HG03060 (cell line): ENCODE measurements at regions not wholly inside any gene's neighbourhood (a gene's known extent, or its start where the extent isn't known, plus 50 kb on each side); places are given as distances from the start of the nearest gene placed in this dataset.
"Not testable (repeated sequence)": the region's sequence is repeated elsewhere in the genome, so short reads cannot be mapped to it uniquely, and the experiment has no call there.

Experiments used
- ATAC-seq: cut with Tn5 transposase; IDR thresholded peaks from one replicate; pipeline ENCODE4 v1.9.1; 2021; ENCODE audit warnings: low read depth, moderate number of reproducible peaks; ENCODE audit not compliant: unreplicated experiment

DNA sequence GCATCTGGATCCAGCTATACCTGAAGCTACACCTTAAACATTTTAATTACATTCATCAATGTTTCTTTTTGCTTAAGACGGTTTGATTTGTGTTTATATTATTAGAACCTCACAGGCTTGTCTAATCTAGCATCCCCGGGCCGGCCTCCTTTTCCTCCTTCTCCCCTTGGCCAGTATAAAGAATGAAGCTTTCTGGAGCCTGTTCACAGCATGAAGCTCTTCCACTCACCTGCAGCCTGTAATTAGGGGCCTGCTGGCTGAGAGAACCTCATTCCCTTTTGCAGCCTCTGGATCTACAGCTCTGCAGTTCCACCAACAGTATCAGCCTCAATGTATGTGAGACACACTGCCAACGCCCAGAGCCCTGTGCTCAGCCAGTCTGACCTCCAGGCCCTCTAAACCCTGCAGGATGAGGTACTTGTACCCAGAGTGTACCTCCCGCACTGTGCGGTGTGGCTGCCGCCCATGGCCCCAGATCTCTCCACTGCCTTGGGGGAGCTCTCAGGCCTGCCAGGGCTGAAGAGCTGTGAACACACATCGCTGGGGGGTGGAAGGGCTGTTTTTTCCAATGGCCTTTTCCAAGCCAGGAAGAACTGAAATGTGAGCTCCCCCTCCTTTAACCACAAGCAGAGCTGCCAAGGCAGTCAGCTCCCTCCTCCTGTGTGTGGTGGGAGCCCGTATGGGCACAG is 114.7 kb upstream of the ALDH1A3 start:
- no peak for ATAC-seq

DNA sequence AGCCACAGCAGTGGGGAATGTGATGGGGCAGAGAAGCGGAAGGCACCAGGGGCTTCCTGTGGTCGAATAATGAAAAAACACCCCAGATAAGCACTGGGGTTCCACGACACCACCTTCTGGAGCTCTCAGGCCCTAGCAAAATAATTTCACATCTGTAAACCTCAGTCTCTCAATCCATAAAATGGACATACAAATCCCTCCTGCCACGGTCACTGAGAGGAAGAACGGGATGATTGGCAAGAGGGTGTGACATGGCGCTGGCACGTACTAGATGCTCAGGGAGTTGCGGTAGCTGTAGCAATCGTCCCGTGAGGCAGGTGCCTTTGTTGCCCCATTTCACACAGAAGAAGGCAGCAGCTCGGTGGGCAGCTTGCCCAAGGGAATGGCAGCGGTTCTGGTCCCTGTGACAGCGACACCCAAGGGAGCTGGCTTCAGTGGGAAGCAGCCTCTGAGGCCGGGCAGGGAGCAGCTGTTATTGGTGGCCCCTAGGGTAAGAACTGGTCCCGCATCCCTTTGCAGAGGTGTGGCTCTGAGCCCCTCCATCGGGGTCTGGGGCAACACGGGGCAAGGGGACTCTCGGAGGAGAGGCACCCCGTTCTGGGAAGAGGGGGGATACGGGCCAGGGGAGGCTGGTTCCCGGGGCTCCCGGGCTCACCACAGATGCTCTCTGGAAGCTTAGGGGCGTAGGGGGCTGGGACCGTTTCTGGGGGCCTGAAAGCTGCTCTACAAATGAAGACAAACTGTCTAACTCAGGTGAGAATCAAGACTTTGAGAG is 114.0 kb upstream of the ALDH1A3 start:
- no peak for ATAC-seq

DNA sequence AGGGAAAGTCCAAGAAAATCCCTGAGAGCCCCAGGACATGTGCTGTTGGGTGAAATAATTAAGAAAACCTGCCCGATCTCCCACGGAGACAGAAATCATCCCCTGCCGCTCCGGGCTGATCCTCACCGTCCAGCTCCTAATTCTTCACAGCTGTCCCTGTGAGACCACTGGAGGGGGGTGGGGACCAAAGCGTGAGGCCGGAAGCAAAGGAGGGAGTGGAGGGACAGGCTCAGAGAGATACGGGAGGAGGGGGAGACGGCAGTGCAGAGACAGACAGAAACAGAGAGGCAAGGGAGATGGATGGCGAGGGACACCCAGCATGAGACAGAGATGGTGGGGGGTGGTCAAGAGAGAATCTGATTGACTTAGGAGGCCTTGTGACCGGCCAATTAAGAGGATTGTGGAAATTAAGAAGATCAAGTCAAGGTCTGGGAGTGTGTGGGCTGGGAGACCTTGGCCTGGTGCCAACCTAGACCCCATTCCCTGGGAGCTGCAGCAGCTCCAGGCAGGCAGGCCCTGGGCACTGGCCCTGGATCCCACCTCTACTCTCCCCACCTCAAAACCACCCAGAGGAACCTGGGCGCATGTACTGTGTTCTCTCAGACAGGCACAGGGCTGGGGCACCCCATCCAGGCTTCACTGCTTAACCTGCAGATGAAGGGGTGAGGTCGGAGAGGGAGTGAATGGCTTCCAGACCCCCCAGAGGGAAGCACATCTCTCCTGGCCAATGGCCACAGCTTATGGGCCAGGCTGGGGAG is 113.2 kb upstream of the ALDH1A3 start:
- ATAC-seq, result no peak

DNA sequence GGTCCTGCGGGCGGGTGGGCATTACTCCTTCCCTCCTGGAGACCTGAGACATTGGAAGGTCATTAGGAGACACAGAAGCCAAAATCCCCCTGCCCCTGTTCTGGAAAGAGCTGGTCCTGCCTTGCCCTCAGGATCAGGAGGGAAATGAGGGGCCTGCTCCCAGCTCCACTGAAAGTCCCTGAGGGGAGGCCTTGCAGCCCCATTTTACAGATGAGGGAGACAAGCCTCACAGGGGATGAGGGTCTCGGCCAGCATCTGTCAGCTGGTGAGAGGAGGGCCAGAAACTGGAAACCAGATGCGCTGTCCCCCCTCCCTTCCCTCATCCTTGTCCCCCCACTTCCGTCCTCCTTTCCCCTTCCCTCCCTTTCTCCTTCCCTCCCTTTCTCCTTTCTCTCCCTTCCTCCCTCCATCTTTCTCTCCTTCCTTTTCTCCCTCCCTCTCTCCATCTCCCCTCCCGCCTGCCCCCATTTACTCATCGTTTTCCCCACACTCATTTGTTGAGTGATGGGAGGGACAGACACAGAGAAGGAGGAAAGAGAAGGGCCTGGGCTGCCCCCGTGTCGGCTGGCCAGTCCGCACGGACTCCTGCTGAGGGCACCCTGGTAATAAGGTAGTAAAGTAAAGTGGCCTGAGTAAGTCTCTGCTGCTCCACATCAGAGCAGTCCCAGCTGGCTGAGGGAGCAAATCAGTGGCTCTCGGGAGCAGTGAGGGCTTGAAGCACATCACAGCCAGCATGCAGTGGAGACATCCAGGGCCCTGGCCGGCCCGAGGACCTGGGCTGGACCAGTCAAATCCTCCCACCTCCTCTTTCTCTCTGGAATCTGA is 112.4 kb upstream of the ALDH1A3 start:
- ATAC-seq, result no peak

DNA sequence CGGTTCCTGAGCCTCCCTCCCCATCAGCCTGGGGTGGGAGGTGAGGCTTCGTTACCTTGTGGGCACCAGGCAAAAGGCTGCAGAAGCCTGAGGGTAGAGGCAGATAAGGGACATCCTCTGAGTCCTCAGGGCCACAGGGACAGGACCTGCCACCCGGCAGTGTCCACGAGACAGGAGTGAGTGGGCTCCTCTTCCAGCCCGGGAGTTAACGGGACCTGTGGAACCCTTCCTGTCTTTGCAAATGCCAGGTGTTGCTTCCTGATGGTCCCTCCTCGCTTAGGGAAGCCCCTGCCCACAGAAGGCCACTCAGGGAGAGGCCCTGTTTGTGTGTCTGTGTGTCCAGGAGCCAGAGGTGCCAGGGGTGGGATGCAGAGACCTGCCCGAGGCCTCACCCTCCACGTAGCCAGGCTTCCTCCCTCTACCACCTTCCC is 111.1 kb upstream of the ALDH1A3 start:
- ATAC-seq, result no peak

DNA sequence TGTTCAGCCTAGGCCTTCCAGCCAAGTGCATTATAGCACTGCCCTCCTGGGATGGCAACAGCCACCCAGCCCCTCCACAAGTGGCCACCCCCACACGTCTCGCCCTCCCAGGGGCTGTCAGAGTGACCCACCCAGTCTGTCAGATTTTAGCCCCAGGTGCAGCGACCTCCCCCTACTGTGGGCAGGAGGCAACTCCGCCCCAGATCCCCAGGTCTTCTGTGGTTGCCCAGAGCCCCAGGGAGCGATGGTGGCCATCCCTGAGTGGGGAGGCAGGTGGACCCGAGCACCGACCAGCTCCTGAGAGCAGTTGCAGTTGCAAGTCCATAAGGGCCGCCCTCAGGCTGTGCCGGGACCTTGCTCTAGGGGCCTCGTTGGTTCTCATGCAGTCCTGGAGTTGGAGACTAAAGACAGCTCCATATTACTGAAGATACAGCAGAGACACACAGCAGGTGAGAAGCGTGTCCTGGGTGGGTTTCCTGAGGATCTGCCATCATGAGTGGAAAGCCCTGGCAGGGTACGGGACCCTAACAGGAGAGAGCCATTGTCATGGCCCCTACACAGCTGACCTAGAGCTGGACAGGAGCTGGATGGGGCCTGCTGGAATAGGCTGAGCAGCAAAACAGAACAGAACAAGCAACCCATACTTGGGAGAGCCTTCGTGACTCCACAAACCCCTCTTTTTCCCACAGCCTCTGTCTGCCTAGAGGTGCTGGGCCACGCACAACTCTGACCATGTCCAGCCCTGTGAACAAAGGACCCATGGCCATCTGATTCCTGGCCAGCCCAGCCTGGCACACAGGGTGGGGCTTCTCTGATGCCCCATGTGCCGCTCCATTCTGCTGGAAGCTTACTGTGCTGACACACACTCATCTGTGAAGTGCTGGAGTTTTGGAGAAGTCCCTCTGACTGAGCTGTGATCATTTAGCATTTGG is 110.3 kb upstream of the ALDH1A3 start:
- ATAC-seq, result no peak

DNA sequence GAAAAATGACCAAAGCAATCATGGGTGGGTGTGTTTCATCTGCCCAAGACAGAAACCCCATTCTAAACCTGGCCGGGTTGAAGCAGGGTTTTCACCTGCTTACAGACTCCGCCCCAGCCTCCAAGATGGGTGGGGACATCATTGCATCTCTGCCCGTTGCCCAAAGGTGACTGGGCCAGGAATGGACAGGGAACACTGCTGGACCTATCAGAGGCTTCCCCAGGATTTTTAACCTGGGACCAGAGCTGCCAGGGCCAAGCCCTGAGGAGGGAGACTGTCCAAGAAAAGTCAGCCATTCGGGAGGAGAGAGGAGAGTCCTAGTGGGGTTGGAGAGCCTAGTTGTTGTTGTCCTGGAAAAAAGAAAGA is 109.7 kb upstream of the ALDH1A3 start:
- no peak for ATAC-seq

DNA sequence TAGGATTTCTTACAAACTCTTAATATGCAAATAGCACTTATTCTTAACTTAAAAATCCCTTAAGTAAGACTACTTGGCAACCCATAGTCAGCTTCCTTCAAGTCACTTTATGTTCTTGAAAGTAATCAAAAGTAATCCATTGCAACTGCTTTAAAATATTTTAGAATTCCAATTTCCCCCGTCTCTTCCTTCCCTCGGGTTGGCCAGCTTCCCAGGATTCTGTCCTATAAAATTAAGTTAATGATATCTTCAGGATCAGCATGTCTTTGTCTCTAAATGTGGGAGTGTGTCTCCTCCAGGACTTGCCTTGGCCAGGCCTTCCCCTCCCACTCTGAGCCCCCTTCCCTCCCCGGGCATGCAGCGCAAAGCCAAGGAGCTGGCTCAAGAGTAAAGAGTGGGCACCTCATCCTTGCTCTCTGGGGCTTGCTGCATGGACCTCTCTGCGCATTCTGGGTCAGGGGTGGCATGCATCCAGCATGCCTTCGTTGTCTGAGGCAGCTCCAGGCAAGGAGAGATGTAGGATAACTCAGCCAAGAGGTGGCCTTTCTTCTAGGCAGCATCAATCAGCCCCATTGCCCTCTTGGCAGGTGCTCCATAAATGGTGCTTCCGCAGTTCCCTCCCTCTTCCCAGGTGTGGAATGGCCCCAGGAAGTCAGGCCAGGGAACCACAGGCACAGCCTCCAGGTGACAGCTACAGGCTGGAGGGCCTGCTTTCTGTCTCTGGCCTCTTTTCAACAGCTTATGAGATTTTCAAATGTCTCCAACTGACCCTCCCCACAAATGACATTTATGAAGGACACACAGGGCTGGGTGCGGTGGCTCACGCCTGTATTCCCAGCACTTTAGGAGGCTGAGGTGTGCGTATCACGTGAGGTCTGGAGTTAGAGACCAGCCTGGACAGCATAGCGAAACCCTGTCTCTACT is 108.7 kb upstream of the ALDH1A3 start:
- ATAC-seq, result no peak

DNA sequence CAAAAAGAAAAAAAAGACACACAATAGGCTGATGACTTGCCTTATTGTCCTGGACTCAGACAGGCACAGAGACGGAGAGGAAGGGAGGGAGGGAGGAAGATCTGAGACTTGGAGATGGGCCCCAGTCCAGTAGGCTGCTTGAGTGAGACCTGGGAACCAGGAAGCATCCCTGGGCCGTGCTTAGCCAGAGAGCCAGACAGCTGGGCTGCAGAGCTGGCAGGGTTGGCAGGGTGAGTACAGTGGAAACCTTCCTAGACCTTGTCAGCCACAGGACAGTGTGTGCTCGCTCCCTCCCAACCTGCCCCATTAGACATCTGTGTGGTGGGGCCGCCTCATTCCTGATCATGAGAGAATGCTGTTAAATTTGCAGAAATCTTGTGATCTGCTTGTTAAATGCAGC is 107.9 kb upstream of the ALDH1A3 start:
- no peak for ATAC-seq

DNA sequence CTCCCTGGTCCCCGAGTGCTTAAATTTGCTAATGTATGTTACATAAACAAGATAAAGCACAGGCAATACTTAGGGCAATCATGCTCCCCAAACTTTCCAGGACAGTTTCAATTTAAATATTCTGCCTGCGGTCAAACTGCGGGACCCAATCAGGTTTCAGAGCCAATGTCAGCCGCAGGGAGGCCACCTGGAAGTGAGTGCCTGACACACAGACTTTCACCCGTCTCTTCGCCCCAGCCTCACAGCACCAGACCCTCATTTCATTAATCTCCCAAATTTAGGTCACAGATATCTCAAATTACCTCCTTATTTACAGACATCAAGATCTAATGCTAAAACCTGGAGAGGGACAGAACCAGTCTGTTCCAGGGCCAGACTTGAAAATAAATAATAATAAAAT is 107.2 kb upstream of the ALDH1A3 start:
- ATAC-seq, result no peak

DNA sequence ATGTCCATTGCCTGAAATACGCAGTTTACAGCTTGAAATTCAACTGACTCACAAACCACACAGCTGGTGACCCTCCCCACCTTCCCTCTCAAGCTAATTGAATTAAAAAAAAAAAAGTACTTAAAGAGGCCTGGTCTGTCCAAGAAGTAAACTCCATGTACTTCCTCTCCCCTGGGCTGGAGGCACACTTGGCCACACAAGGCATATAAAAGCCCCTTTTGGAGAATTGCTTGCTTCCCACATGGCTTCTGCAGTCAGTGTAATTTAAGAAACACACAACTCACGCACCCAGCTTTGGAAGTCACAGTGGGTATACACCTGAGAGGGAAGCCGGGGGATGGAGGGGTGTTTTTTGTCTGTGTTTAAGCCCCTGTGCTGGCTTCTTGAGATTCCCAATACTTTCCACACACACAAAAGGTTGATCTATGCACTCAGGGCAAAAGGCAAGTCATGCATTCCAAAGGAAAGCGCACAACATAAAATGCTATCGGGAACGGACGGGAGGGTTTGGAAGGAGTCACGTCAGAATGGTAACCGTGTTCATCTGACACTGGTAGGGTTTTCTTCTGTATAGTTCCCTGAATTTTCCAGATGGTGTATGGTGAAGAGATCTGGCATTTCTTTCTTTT is 106.6 kb upstream of the ALDH1A3 start:
- no peak for ATAC-seq

DNA sequence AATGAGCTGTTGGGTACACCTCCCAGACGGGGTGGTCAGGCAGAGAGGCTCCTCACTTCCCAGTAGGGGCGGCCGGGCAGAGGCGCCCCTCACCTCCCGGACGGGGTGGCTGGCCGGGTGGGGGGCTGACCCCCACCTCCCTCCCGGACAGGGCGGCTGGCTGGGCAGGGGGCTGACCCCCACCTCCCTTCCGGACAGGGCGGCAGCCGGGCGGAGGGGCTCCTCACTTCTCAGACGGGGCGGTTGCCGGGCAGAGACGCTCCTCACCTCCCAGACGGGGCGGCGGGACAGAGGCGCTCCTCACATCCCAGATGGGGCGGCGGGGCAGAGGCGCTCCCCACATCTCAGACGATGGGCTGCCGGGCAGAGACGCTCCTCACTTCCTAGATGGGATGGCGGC is 105.6 kb upstream of the ALDH1A3 start:
- ATAC-seq, result not testable (repeated sequence)

DNA sequence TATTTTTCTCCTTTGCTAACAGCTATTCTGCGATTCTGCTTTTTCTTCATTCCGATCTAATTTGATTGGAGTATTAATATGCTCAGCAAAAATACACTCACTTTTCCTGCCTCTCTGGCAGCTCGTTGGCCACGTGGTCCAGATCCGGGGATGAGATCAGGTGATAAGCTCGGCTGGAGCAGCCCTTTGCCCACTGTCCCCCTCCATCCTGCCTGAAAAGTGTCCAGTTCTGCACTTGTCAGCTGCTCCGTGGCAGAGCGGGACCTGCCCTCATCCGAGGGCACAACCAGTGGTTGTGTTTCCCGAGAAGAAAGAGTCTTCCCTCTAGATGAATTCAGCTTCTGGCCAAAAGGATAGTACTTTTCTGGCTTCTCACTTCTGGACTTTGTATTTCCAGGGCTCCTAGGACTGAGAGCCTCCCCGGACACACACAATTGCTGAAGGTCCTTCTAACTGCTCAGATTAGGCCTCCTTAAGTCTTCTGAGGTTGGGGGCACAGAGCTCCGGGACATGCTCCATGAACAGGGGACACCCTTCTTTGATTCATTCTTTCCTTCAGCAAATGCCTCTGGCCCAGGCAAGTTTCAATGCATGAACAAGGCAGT is 103.9 kb upstream of the ALDH1A3 start:
- ATAC-seq, result no peak

DNA sequence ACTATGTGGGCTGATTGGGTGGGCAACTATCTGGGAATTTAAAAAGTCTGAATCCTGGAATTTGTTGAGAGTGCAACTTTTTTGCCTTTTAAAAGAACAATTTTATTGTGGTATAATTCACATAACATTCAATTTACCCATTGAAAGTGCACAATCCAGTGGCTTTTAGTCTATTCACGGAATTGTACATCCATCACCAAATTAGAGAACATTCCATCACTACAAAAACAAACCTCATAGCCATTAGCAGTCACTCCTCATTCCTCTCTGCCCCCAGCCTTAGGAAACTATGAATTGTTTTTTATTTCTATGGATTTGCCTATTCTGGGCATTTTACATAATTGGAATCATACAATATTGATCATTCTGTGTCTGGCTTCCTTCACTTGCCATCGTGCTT is 101.8 kb upstream of the ALDH1A3 start:
- ATAC-seq, result no peak

DNA sequence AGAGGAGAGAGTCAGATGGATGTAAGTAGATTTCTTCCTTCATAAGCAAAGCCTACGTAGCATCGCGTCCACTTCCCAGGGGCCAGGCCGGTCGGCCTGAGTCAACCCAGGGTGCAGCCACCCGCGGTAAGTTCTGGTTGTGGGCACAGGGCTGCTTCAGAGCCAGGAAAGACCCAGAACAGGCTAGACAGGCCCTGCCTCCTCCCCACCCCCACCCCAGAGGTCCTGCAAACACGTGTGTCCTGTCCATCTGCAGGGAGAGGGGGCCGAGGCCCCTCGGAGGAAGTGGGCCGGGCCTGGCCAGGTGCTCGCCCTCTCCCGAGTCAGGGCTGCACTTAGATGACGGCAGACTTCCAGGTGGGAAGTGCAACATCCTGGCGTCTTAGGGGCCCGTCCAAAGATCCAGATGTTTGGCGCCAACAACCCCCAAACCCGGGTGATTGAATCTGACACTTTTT is 100.8 kb upstream of the ALDH1A3 start:
- ATAC-seq, result no peak

DNA sequence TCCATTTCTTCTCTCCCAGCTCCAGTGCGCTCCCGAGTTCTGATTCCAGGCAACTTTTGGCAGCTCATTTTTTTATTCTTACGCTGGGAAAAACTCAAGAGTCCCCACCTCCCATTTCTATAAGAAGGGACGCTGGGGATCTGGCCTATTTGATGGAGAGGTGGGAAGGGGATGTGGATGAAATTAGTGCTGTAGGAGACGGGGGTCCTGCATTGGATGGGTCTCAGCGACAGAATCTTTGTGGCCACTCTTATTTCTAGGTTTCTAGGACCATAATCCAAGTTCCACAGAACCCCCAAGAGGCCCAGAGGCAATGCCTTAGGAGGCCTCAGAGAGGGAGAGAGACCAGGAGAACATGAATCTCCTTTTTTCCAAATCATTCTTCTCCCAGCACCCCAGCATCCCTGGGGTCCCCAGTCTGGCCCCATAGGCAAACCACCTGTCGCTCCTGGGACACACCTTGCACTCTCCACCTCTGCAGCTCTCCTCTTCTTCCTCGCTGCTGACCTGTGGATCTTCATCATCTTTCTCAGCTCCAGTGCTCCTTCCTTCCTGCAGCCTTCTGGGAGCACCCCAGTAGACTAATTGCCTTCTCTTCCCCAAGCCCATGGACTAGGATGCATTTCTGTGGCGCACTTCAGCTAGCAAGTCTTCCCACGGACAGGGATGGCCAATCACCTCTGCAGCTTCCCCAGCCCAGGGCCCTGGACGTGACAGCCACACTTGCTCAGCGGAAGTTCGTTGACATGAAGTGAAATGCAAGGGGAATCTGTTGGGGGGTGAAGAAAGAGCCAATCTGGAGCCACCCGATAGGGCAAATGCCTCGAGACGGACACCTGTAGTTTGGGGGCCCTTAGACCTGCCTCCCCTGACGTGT is 100.1 kb upstream of the ALDH1A3 start:
- ATAC-seq, result no peak
